SK-N-SH (cell line): ENCODE measurements at regions not wholly inside any gene's neighbourhood (a gene's known extent, or its start where the extent isn't known, plus 50 kb on each side); places are given as distances from the start of the nearest gene placed in this dataset.

Source experiments
- CTCF ChIA-PET: fragments of 300-600, 350-600 bp; formaldehyde crosslinking; extraction: SDS; loops from one replicate; lab custom pipeline; 2021; lab: Yijun Ruan, JAX
- POLR2A ChIA-PET: fragments of 350-600 bp; sonication (Branson Sonifier 250); formaldehyde crosslinking; extraction: SDS; loops from one replicate; lab custom pipeline; 2020; ENCODE audit warnings: antibody characterized with exemption, inconsistent platforms; lab: Yijun Ruan, JAX
- DNase-seq: peaks from one replicate; pipeline ENCODE4 v3.0.0; 2012
- H2AFZ ChIP-seq: fragments of 200-600 bp; sonication (generic); 2 replicates; pipeline ENCODE4 v1.8.1; 2016; ENCODE audit warnings: antibody characterized with exemption, mild to moderate bottlenecking, low read depth
- H3F3A ChIP-seq: fragments of 200-600 bp; sonication (generic); replicated peaks from 2 replicates; pipeline ENCODE3; 2016; ENCODE audit warnings: antibody characterized with exemption, mild to moderate bottlenecking; ENCODE audit not compliant: insufficient read depth
- H3K27ac ChIP-seq, 2 experiments: fragments of 200-500 bp in 1 of 2; fragments of 200-600 bp in 1 of 2; sonication (Bioruptor generic) in 1 of 2; sonication (generic), shearing (Covaris generic) in 1 of 2; 2 replicates each; pipeline versions ENCODE4 v1.5.1 to v1.6.1; 2014 to 2016; ENCODE audit warnings: low read depth in 2 of 2, inconsistent platforms in 1 of 2, low read length in 1 of 2, mild to moderate bottlenecking in 1 of 2, mixed read lengths in 1 of 2
- H3K27me3 ChIP-seq: fragments of 200-600 bp; sonication (generic), shearing (Covaris generic); 2 replicates; pipeline ENCODE4 v1.6.1; 2016; ENCODE audit warnings: mixed run types; ENCODE audit not compliant: insufficient read depth
- H3K36me3 ChIP-seq, 2 experiments: fragments of 200-500 bp in 1 of 2; fragments of 200-600 bp in 1 of 2; sonication (Bioruptor generic) in 1 of 2; sonication (generic) in 1 of 2; replicated peaks in 1 of 2; 2 replicates each; pipeline versions ENCODE3 to v1.5.1; 2014 to 2016; ENCODE audit warnings: low read length in 1 of 2, mild to moderate bottlenecking in 1 of 2; ENCODE audit not compliant: insufficient read depth in 2 of 2, control insufficient read depth in 1 of 2
- H3K4me1 ChIP-seq, 2 experiments: fragments of 200-500 bp in 1 of 2; fragments of 200-600 bp in 1 of 2; sonication (Bioruptor generic) in 1 of 2; sonication (generic), shearing (Covaris generic) in 1 of 2; 2 replicates each; pipeline versions ENCODE4 v1.5.1 to v1.6.1; 2014 to 2016; ENCODE audit warnings: low read depth in 1 of 2, low read length in 1 of 2, mixed run types in 1 of 2; ENCODE audit not compliant: insufficient read depth in 2 of 2, control insufficient read depth in 1 of 2
- H3K4me2 ChIP-seq: fragments of 200-600 bp; sonication (generic), shearing (Covaris generic); 2 replicates; pipeline ENCODE4 v1.6.1; 2017; ENCODE audit warnings: mixed run types
- H3K4me3 ChIP-seq, 2 experiments: fragments of 200-500 bp in 1 of 2; fragments of 200-600 bp in 1 of 2; sonication (Bioruptor generic) in 1 of 2; sonication (generic), shearing (Covaris generic) in 1 of 2; 2 replicates each; pipeline versions ENCODE4 v1.5.1 to v1.8.1; 2014 to 2016; ENCODE audit warnings: low read depth in 2 of 2, inconsistent platforms in 1 of 2, low read length in 1 of 2, mild to moderate bottlenecking in 1 of 2, mixed read lengths in 1 of 2, moderate library complexity in 1 of 2
- H3K79me2 ChIP-seq: fragments of 200-600 bp; sonication (generic); 2 replicates; pipeline ENCODE4 v1.8.1; 2017; ENCODE audit warnings: mild to moderate bottlenecking; ENCODE audit not compliant: insufficient read depth
- H3K9ac ChIP-seq: fragments of 200-600 bp; sonication (generic); 2 replicates; pipeline ENCODE4 v1.6.1; 2017; ENCODE audit warnings: mixed run types
- H3K9me2 ChIP-seq: fragments of 200-600 bp; sonication (generic); 2 replicates; pipeline ENCODE4 v1.6.1; 2017; ENCODE audit warnings: mixed run types
- H3K9me3 ChIP-seq: fragments of 200-600 bp; sonication (generic); 2 replicates; pipeline ENCODE4 v1.6.1; 2017; ENCODE audit warnings: mixed run types, mild to moderate bottlenecking, moderate library complexity
- H4K20me1 ChIP-seq: fragments of 200-600 bp; sonication (generic); 2 replicates; pipeline ENCODE4 v1.6.1; 2017; ENCODE audit warnings: mild to moderate bottlenecking, mixed run types; ENCODE audit not compliant: insufficient read depth
- CHD2 ChIP-seq: fragments of 150-350 bp; IDR thresholded peaks from 2 replicates; pipeline ENCODE4 v1.6.1; 2018; ENCODE audit warnings: low read length; ENCODE audit not compliant: partially characterized antibody
- CTCF ChIP-seq: fragments of 200-600 bp; sonication (generic); IDR thresholded peaks from 2 replicates; pipeline ENCODE4 v1.6.1; 2017; ENCODE audit warnings: antibody characterized with exemption, mild to moderate bottlenecking, moderate library complexity
- EZH2phosphoT487 ChIP-seq: fragments of 200-600 bp; sonication (generic); IDR thresholded peaks from 2 replicates; pipeline ENCODE4 v1.6.1; 2017; ENCODE audit warnings: low read depth, mixed run types, mild to moderate bottlenecking, antibody characterized with exemption, moderate library complexity, borderline replicate concordance
- FOXJ3 ChIP-seq: sonication (generic); formaldehyde crosslinking; IDR thresholded peaks from 2 replicates; pipeline ENCODE4 v1.5.1; 2020; ENCODE audit warnings: mild to moderate bottlenecking, missing genetic modification reagents
- IRF3 ChIP-seq: fragments of 150-350 bp; IDR thresholded peaks from 2 replicates; pipeline ENCODE4 v1.6.1; 2016; ENCODE audit warnings: mild to moderate bottlenecking, low read depth, low read length
- JUND ChIP-seq: IDR thresholded peaks from 2 replicates; pipeline ENCODE4 v1.4.0; 2012
- MEF2A ChIP-seq: IDR thresholded peaks from 2 replicates; pipeline ENCODE4 v1.4.0; 2012; ENCODE audit warnings: low read depth, borderline replicate concordance
- MXI1 ChIP-seq: IDR thresholded peaks from 2 replicates; pipeline ENCODE4 v1.6.1; 2012; ENCODE audit warnings: mild to moderate bottlenecking, low read depth, low read length, improper control_type of control experiment
- POLR2AphosphoS5 ChIP-seq: IDR thresholded peaks from 2 replicates; pipeline ENCODE4 v1.6.1; 2012; ENCODE audit warnings: low read depth, low read length
- REST ChIP-seq: IDR thresholded peaks from 2 replicates; pipeline ENCODE4 v1.6.1; 2012; ENCODE audit warnings: mild to moderate bottlenecking, low read depth, low read length, moderate library complexity
- SIN3A ChIP-seq: IDR thresholded peaks from 2 replicates; pipeline ENCODE4 v1.6.1; 2012; ENCODE audit warnings: low read depth, mild to moderate bottlenecking, low read length, moderate library complexity, borderline replicate concordance
- TAF1 ChIP-seq: IDR thresholded peaks from 2 replicates; pipeline ENCODE4 v1.6.1; 2012; ENCODE audit warnings: low read depth, mild to moderate bottlenecking, low read length, moderate library complexity, borderline replicate concordance
- USF1 ChIP-seq: IDR thresholded peaks from 2 replicates; pipeline ENCODE4 v1.4.0; 2012; ENCODE audit warnings: low read depth, borderline replicate concordance
- USF2 ChIP-seq: fragments of 150-350 bp; IDR thresholded peaks from 2 replicates; pipeline ENCODE4 v1.6.1; 2017; ENCODE audit warnings: antibody characterized with exemption, low read length, low read depth, borderline replicate concordance
- ZBTB33 ChIP-seq: IDR thresholded peaks from 2 replicates; pipeline ENCODE4 v1.4.0; 2012; ENCODE audit warnings: low read depth, borderline replicate concordance

GRCh38 chr1:198380275-198380674 lies 160.2 kb downstream of the ATP6V1G3 start:
- Histone ChIP-seq H3K9ac (no peak overlapping the region), H3K36me3 (peaks cover 0 to 4% of the 10 kb centered on the region in 2 experiments), H3K27me3 (no peaks in the 10 kb centered on the region), H3K4me3 (no peak overlapping the region), H2AFZ (peak overlapping the region; percentile 45), H3F3A (no peaks in the 10 kb centered on the region), H3K9me3 (no peaks in the 10 kb centered on the region), H3K9me2 (no peaks in the 10 kb centered on the region), H3K4me1 (peaks cover 0 to 6% of the 10 kb centered on the region in 2 experiments; a peak in 1 of 4 replicates), H3K27ac (no peak overlapping the region), H3K4me2 (no peak overlapping the region), H3K79me2 (no peaks in the 10 kb centered on the region), H4K20me1 (no peaks in the 10 kb centered on the region)
- TF ChIP-seq JUND (no peak), SIN3A (no peak), MEF2A (no peak), CHD2 (no peak), USF1 (no peak)
- no peak for DNase-seq
- POLR2A ChIA-PET: no interaction called here
- CTCF ChIA-PET: no interaction called here

- no peaks in the 10 kb centered on the region for H3K9me2 ChIP-seq
- H2AFZ ChIP-seq: no peak overlapping the region
- H3K4me2 ChIP-seq: no peak overlapping the region
- H3K79me2 ChIP-seq: no peaks in the 10 kb centered on the region
- H3F3A ChIP-seq: no peaks in the 10 kb centered on the region
- H4K20me1 ChIP-seq: no peaks in the 10 kb centered on the region
- POLR2A ChIA-PET: no interaction called here
- CTCF ChIA-PET: interaction anchor here (1.1 to 1.2 kb wide), 2 partner anchors 15 to 19 kb away, joined by 3 read pairs; no protein-coding TSS in a partner anchor
- H3K27ac ChIP-seq: no peak overlapping the region
- no peak overlapping the region for H3K4me3 ChIP-seq
- no peak for DNase-seq
- no peaks in the 10 kb centered on the region for H3K27me3 ChIP-seq
- peaks cover 0 to 4% of the 10 kb centered on the region in 2 experiments for H3K36me3 ChIP-seq
- no peaks in the 10 kb centered on the region for H3K9me3 ChIP-seq
- H3K9ac ChIP-seq: no peak overlapping the region
- H3K4me1 ChIP-seq: peaks cover 0 to 6% of the 10 kb centered on the region in 2 experiments; a peak in 1 of 4 replicates
- TF ChIP-seq TAF1 (no peak), POLR2AphosphoS5 (no peak), ZBTB33 (no peak), EZH2phosphoT487 (no peak), SIN3A (no peak), CTCF (no peak), IRF3 (no peak), USF1 (no peak), FOXJ3 (CRISPR knock-in tag) (no peak), REST (no peak), MXI1 (no peak), USF2 (no peak), MEF2A (no peak)
These were observed 162.8 kb downstream of the ATP6V1G3 start for GRCh38 chr1:198377702-198378101.
